ENCODE measurements at regions not wholly inside any gene's neighbourhood (a gene's known extent, or its start where the extent isn't known, plus 50 kb on each side); places are given as distances from the start of the nearest gene placed in this dataset.
A peak's percentile ranks its signal among the peaks of the same experiment; 100 is the strongest.

- Mint-ChIP-seq H3K4me1 (no peaks in the 10 kb centered on the region), H3K4me3 (no peak overlapping the region), H3K27ac (no peak overlapping the region), H3K27me3 (peaks cover 0 to 4% (median 4%) of the 10 kb centered on the region in 3 donors), H3K9me3 (peaks cover 0 to under 1% (median 0%) of the 10 kb centered on the region in 7 donors), H3K36me3 (no peaks in the 10 kb centered on the region)
- no peak for ATAC-seq (ENCODE audit: low read depth in 2 of 2)
- DNase-seq: no peak
These were observed 135.2 kb upstream of the NAV2 start for GRCh38 chr11:19577391-19577975.

DNA sequence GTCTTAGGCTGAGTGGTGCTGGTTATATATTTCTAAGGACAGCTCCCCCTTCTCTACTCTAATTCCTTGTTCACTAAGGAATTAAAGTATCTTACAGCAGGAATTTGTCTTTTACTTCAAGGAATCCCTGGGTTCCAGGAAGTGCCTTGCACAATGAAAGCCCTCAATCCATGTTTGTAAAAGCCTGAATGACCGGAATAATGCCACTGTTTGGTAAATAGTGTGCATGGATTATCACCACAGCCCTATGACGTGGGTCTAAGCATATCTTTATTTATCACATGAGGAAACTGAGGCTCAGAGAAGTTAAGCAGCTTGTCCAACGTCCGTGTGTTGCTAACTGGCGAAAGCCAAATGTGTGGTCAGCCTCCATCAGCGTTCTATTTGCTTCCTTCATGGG lies 135.7 kb upstream of the NAV2 start:
- Mint-ChIP-seq H3K27me3 (peaks cover 2 to 9% (median 4%) of the 10 kb centered on the region in 3 donors), H3K9me3 (no peaks in the 10 kb centered on the region), H3K27ac (no peak overlapping the region), H3K4me1 (no peaks in the 10 kb centered on the region), H3K4me3 (no peak overlapping the region), H3K36me3 (no peaks in the 10 kb centered on the region)
- ATAC-seq (ENCODE audit: low read depth in 2 of 2) (no peak), DNase-seq (no peak)

DNA sequence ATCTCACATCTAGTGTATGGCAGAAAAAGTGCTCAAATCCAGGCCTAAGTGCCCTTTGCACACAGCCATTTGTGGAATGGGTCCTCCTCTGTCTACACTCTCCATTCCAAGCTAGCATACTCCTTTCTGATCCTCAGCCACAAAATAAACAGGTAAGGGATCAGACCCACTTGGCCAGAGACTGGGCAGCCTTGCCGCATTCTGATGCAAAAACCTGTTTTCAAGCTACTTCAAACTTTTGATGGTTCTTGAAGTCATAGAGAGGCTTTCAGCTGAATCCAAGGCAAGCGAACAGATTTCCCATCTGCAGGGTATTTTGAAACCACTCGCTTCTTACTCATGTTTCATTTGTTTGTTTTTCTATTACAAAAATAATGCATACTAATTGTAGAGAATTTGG lies 136.6 kb upstream of the NAV2 start:
- Mint-ChIP-seq H3K4me1 (no peaks in the 10 kb centered on the region), H3K4me3 (no peak overlapping the region), H3K27ac (no peak overlapping the region), H3K36me3 (no peaks in the 10 kb centered on the region), H3K9me3 (no peaks in the 10 kb centered on the region), H3K27me3 (peaks cover 5 to 13% (median 11%) of the 10 kb centered on the region in 3 donors)
- DNase-seq (no peak), ATAC-seq (ENCODE audit: low read depth in 2 of 2) (no peak)

DNA sequence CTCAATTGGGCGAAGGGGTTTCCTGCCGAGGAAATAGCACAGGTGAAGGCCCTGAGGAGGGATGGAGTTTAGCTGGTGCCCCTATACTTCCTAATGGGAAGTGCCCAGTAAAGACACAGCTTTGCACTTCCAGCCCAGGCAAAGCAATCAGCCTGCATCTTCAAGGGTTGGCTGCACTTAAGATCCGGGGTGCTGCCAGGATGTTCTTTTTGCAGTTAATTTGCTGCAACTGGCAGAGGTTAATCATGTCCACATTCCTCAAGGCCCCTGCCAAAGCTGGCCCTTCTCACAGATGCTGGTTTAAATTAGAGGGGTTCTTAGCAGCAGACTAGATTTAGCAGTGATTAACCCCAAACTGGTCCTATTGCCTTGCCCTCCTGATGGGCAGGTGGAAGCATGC lies 137.7 kb upstream of the NAV2 start:
- ATAC-seq (ENCODE audit: low read depth in 2 of 2) (no peak), DNase-seq (no peak)
- Mint-ChIP-seq H3K27me3 (peaks cover 10 to 20% (median 15%) of the 10 kb centered on the region in 3 donors), H3K4me3 (no peak overlapping the region), H3K27ac (no peak overlapping the region), H3K36me3 (no peaks in the 10 kb centered on the region), H3K9me3 (no peaks in the 10 kb centered on the region), H3K4me1 (no peaks in the 10 kb centered on the region)

- no peak overlapping the region for H3K27ac Mint-ChIP-seq
- H3K36me3 Mint-ChIP-seq: no peaks in the 10 kb centered on the region
- no peaks in the 10 kb centered on the region for H3K9me3 Mint-ChIP-seq
- H3K27me3 Mint-ChIP-seq: peaks cover 10 to 25% (median 25%) of the 10 kb centered on the region in 3 donors
- H3K4me1 Mint-ChIP-seq: no peaks in the 10 kb centered on the region
- DNase-seq: no peak
- no peak overlapping the region for H3K4me3 Mint-ChIP-seq
- ATAC-seq (ENCODE audit: low read depth in 2 of 2): no peak
These were observed 139.0 kb upstream of the NAV2 start for GRCh38 chr11:19573666-19574065.

GRCh38 chr11:19571906-19572305 lies 140.7 kb upstream of the NAV2 start:
- Mint-ChIP-seq H3K4me1 (no peaks in the 10 kb centered on the region), H3K36me3 (no peaks in the 10 kb centered on the region), H3K27me3 (peaks cover 19 to 25% (median 25%) of the 10 kb centered on the region in 3 donors), H3K27ac (no peak overlapping the region), H3K9me3 (no peaks in the 10 kb centered on the region), H3K4me3 (no peak overlapping the region)
- DNase-seq: no peak
- no peak for ATAC-seq (ENCODE audit: low read depth in 2 of 2)

- no peak for ATAC-seq (ENCODE audit: low read depth in 2 of 2)
- no peaks in the 10 kb centered on the region for H3K9me3 Mint-ChIP-seq
- peaks cover 19 to 31% (median 25%) of the 10 kb centered on the region in 3 donors for H3K27me3 Mint-ChIP-seq
These were observed 141.7 kb upstream of the NAV2 start for GRCh38 chr11:19570889-19571288.

GRCh38 chr11:19567996-19568395 lies 144.6 kb upstream of the NAV2 start:
- Mint-ChIP-seq H3K4me1 (no peaks in the 10 kb centered on the region), H3K4me3 (no peak overlapping the region), H3K9me3 (no peaks in the 10 kb centered on the region), H3K27me3 (peaks cover 26 to 38% (median 31%) of the 10 kb centered on the region in 3 donors), H3K36me3 (no peaks in the 10 kb centered on the region), H3K27ac (no peak overlapping the region)
- ATAC-seq (ENCODE audit: low read depth in 2 of 2) (no peak), DNase-seq (no peak)

More at GRCh38 chr11:19570889-19571288, 141.7 kb upstream of the NAV2 start:
- DNase-seq: no peak
- H3K27ac Mint-ChIP-seq: no peak overlapping the region
- H3K36me3 Mint-ChIP-seq: no peaks in the 10 kb centered on the region
- H3K4me1 Mint-ChIP-seq: no peaks in the 10 kb centered on the region
- no peak overlapping the region for H3K4me3 Mint-ChIP-seq

- Mint-ChIP-seq H3K4me1 (no peaks in the 10 kb centered on the region), H3K9me3 (no peaks in the 10 kb centered on the region), H3K27ac (no peak overlapping the region), H3K27me3 (peaks cover 26 to 43% (median 36%) of the 10 kb centered on the region in 3 donors), H3K4me3 (no peak overlapping the region), H3K36me3 (no peaks in the 10 kb centered on the region)
- ATAC-seq (ENCODE audit: low read depth in 2 of 2): no peak
- DNase-seq: no peak
These were observed 145.9 kb upstream of the NAV2 start for GRCh38 chr11:19566583-19567379.

DNA sequence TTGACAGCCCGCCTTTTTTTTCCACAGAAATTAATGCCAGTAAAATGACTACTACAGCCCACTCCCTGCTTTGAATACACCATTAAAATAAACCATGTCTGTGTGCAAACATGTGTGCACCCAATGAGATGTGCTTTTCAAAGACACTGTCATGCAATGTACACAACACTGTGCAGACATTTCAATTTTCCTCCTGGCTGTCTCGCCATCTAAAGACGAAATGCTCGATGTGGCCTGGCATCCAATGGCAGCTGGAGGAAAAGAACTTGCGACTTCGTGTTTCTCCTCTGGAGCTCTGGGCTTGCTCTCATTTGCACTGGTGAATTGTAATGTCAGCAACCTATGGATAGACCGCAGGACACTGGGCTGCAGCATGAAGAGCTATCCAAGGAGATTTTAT lies 147.0 kb upstream of the NAV2 start:
- Mint-ChIP-seq H3K9me3 (no peaks in the 10 kb centered on the region), H3K27me3 (peaks cover 18 to 39% (median 34%) of the 10 kb centered on the region in 3 donors), H3K4me3 (no peak overlapping the region), H3K27ac (no peak overlapping the region), H3K4me1 (no peaks in the 10 kb centered on the region), H3K36me3 (no peaks in the 10 kb centered on the region)
- no peak for DNase-seq
- ATAC-seq (ENCODE audit: low read depth in 2 of 2): no peak

GRCh38 chr11:19562156-19562555 lies 150.5 kb upstream of the NAV2 start:
- no peak for ATAC-seq (ENCODE audit: low read depth in 2 of 2)
- DNase-seq: no peak
- Mint-ChIP-seq H3K4me1 (no peaks in the 10 kb centered on the region), H3K27ac (no peak overlapping the region), H3K36me3 (no peaks in the 10 kb centered on the region), H3K9me3 (no peaks in the 10 kb centered on the region), H3K27me3 (peaks cover 23 to 57% (median 23%) of the 10 kb centered on the region in 3 donors), H3K4me3 (no peak overlapping the region)

- Mint-ChIP-seq H3K4me3 (no peak overlapping the region), H3K27ac (no peak overlapping the region), H3K9me3 (no peaks in the 10 kb centered on the region), H3K27me3 (peaks cover 17 to 57% (median 23%) of the 10 kb centered on the region in 3 donors), H3K4me1 (no peaks in the 10 kb centered on the region), H3K36me3 (no peaks in the 10 kb centered on the region)
- ATAC-seq (ENCODE audit: low read depth in 2 of 2) (no peak), DNase-seq (no peak)
These were observed 151.6 kb upstream of the NAV2 start for GRCh38 chr11:19561011-19561410.

DNA sequence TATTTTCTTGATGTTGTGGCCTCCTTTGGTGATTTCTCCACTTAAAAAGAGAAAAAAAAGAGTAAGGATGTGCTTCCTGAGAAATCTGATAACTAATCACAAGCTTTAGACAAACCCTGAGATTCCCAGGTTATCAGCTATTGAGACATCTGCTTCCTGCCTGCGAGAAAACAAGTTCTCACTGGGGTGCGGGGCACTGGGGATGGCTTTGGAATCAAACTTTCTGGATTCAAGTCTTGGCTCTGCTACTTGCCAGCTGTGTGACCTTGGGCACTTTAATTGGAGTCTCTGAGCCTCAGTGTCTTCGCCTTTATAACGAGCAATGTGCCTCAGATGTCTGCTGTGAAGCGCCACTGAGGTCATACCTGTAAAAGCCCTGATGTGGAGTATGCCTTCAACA lies 152.5 kb upstream of the NAV2 start:
- no peaks in the 10 kb centered on the region for H3K36me3 Mint-ChIP-seq

GRCh38 chr11:19559746-19560145 lies 152.9 kb upstream of the NAV2 start:
- no peaks in the 10 kb centered on the region for H3K9me3 Mint-ChIP-seq
- no peak overlapping the region for H3K27ac Mint-ChIP-seq
- H3K27me3 Mint-ChIP-seq: peaks cover 15 to 53% (median 17%) of the 10 kb centered on the region in 3 donors
- H3K4me1 Mint-ChIP-seq: no peaks in the 10 kb centered on the region
- H3K36me3 Mint-ChIP-seq: no peaks in the 10 kb centered on the region
- H3K4me3 Mint-ChIP-seq: no peak overlapping the region
- ATAC-seq (ENCODE audit: low read depth in 2 of 2) (no peak), DNase-seq (no peak)

More for the DNA sequence above, 152.5 kb upstream of the NAV2 start:
- H3K27ac Mint-ChIP-seq: peak overlapping the region in 1 of 6 donors; percentile 34
- peaks cover 17 to 55% (median 19%) of the 10 kb centered on the region in 3 donors for H3K27me3 Mint-ChIP-seq
- no peaks in the 10 kb centered on the region for H3K4me1 Mint-ChIP-seq
- H3K9me3 Mint-ChIP-seq: no peaks in the 10 kb centered on the region
- DNase-seq (no peak), ATAC-seq (ENCODE audit: low read depth in 2 of 2) (no peak)
- H3K4me3 Mint-ChIP-seq: no peak overlapping the region

All from naive B cell (primary cell).